Stimulated activated CD4-positive, alpha-beta T cell treated with anti-CD3 and anti-CD28 coated beads, Interleukin-4, amount 100 ng/mL, for 24 hours (primary cell): ENCODE measurements at regions not wholly inside any gene's neighbourhood (a gene's known extent, or its start where the extent isn't known, plus 50 kb on each side); places are given as distances from the start of the nearest gene placed in this dataset.

Experiments used
- DNase-seq: peaks from one replicate; pipeline ENCODE4 v3.0.0-alpha.2; 2020

DNA sequence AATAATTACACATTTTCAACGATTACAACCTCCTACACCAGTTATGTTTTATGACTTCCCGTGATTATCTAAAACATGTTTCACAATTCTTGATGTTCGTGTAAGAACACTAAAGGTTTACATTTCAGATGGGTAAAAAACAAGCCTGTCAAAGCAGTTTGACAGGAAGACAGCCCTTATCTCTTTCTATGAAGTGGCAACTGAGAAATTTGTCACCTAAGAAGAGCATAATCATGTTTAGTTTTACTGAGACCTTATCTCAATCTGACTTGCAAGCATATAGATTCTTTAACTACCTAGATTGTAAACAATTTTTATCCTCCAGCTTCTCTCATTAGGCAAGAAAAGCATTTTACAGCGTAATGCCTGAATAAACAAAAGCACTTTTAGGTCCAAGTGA is 218.4 kb upstream of the ZBED5 start:
- no peak for DNase-seq

DNA sequence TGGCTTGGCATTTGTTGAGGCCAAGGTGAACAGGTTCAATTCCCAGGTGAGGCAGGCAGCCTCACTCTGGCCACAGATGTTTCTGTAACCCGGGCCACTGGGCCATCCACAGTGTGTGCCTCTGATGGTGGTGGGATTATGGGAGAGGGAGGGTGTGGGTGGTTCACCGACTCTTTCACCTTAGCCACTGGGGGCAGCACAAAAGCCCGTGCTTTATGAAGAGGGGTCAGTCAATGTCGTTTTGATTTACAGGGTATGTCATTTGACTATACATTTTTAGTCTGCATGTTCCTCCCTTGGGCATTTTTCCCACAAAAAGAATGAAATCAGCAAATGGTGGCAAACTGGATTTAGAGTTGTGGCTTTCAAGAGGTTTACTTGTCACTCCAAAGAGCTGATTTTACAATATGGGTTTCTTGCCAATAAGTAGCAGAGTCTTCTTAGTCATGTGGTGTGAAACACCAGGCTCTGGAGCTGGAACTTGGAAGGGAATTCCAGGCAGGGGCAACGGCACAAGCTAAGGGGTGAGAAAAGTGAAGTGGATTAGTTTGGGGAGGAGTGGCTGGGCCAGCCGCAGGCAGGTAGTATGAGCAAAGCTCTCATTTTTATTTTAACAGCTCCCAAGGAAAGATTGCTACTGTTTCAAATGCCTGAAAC is 217.8 kb upstream of the ZBED5 start:
- no peak for DNase-seq

DNA sequence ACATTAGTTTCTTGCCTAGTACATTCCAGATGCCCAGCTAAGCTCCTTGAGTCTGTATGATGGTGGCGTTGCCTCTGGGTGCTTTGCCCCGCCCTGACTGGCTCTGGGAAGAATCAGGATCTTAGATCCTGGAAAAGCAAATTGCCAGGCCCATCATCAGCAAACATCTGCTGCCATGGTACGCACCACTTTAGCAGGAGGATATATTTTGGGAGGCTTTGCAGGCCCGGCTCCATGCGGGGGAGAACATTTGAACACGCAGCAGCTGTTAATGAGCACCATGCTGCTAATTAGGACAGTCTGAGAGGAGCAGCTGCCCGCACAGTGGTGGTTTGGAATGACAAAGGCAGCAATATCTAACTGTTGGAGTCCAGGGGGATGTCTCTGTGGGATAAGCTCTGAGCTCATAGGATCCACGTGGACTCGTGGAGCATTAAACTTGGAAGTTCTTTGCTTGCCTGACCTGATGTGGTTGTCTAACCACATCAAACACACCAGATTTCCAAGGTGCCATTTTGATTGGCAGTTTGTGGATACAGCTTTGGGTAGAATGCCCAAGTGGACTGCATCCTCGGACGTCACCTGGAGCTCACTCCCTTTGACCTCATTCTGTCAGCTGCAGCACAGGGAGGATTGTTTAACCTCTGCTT is 217.0 kb upstream of the ZBED5 start:
- no peak for DNase-seq

DNA sequence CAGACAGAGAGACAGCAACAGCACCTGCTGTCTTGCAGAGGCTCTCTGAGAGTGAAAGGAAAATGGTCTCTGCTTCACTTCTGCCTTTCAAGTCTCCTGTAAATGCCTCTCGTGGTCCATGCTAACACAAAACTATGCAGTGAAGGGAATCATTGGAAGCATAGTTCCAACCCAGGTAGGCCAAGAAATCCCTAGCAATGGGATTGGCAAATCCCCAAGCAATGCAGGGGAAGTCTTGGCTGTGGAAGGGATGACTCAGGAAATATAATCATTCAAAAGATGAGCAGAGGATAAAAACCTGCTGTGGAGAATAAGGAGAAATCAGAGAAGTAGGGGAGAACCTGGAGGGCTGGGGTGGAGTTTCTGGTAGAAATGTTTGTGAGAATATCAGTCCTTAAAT is 216.1 kb upstream of the ZBED5 start:
- DNase-seq, result no peak

DNA sequence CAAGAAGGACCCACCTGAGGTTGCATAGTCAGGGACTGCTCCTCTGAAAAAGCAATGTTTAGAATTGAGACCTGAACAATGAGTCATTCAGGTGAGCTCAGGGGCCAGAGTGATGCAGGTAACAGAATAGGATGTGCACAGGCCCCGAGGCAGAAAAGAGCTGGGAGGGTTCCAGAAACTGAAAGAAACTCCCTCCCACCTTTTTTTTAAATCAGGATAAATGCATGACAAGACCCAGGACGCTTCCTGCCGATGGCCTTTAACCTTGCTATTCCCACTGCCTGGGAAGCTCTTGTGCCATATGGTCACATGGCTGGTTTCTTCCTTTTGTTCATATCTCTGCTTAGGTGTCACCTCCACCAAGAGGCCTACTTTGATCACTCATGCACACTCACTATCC is 214.2 kb upstream of the ZBED5 start:
- DNase-seq, result no peak

DNA sequence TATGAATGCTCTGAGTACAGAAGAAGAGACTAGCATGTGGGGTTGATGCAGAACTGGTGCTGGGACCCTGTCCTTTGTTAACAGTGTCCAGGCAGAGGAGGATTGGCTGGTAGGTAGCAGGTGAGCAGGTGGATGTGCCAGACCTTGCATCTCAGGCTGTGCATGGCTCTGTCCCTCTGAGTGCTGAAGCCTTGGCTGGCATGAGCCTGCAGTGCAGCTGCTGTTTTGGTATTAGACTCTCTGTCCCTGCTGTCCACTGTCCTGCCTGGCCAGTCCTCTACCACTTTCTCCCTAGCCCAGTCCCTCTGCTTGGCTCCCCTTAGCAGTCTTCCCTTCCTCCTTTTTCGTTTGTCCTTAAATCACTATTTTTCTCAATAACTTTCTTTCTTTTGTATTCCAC is 213.6 kb upstream of the ZBED5 start:
- DNase-seq, result no peak

DNA sequence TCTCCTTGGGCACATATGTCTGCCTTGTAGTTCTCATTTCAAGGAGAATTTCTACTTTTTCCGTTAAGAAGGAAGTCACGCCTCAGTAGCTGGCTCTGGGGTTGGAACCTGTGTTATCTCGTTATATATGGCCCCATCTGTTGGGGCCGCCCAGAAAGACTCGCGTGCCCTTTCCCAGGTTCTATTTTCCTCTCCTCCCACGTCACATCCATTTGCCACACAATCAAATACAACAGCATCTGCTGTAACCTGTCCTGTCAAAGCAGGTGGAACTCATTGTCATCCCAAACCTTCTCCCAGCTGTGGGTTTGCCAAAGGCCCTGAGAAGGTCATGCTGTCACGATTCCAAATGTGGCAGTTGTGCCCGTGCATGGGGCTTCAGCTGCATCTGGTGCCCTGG is 213.1 kb upstream of the ZBED5 start:
- DNase-seq, result no peak

DNA sequence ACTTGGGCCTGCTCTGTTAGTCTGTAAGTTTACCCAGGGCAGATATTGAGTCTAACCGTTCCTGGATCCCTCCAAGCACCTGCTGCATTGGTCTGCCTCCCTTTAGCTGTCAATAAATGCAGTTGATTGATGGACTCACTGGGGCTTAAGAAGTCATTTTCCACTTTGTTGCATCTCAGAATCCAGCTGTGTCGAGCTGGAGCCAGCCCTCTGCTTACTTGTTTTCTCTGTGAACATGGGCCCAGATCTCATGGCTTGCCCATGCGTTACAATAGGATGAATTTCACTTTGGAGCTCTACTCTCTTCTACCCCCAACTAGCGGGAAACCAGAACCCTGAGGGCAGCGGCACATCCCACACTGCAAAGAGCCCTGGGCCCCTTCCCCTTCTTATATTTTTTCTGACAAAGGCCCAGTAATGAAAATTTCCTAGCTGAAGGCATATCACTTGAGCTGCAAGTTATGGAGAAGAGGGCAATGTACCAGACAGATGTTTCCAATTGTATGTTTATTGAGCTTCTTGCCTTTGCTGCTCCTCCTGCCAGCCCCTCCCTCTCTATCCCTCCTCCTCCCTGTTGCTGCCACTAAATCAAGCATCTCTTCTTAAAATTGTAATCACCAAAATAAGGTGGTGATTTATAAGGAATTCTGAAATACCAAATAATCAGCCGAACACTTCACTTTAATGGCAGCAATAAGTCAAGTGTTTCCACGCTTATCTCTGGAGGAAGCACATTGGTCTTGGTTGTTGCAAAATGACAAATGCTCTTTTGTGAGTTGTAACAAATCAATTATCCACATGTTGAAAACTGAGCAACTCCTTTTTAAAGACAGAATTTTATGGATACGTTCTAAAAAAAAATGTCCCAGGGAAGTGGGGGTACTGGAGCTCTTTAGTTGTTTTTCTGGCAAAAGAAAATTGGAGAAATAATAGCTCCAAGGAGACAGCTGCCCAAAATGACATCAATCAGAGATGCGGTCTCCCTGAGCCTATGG is 212.3 kb upstream of the ZBED5 start:
- no peak for DNase-seq

DNA sequence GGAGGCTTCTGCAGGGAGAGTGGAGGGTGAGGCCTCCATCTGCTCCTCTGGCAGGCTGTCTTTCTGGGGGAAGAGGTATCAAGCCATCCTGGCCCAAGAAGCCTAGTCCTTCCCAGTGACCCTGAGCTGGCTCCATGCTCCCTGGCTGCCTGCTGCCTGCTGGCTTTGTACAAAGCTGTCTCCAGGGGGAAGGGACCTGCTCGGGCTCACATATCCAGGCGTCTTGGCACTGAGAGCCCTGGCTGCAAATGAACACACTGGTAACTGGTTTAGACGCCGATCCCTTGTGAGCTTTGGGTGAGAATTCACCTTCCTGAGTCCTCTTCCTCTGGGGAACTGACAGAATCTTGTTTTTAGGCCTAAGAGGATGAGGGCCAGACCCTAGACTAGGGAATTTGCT is 210.3 kb upstream of the ZBED5 start:
- no peak for DNase-seq

DNA sequence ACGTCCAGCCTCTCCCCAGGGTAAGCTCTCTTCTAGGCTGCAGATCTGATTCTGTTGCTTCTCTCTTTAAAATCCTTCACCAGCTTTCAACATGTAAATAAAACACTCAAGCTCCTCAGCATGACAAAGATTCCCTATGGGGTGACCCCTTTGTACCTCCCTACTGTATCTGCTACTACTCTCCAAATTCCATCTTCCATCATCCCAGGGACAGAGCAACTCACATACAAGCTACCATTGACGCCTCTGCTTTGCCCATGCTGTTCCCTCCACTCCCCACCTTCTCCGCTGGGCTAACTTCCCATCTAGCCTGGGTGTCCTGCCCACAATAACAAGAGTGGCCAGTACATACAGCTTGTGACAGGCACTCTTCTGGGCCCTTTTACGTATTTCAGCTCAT is 207.5 kb upstream of the ZBED5 start:
- DNase-seq, result no peak

DNA sequence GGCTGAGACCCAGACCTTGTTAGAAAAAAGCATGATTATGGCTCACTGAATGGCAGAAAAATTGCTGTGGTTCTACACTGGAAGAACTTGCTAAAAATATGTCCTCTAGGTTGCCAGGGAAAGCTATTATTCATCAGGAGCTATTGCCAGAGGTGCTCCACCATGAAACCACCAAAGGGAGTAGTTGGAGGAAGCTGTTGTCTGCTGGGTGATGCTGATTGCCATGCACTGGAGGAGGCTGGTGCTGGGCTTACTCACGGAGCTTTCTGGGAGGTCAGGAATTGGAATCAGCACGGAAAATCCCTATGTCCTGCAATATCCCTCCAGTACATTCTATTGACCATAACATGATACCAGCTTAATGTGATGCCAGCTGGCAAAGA is 199.6 kb upstream of the ZBED5 start:
- DNase-seq, result no peak

DNA sequence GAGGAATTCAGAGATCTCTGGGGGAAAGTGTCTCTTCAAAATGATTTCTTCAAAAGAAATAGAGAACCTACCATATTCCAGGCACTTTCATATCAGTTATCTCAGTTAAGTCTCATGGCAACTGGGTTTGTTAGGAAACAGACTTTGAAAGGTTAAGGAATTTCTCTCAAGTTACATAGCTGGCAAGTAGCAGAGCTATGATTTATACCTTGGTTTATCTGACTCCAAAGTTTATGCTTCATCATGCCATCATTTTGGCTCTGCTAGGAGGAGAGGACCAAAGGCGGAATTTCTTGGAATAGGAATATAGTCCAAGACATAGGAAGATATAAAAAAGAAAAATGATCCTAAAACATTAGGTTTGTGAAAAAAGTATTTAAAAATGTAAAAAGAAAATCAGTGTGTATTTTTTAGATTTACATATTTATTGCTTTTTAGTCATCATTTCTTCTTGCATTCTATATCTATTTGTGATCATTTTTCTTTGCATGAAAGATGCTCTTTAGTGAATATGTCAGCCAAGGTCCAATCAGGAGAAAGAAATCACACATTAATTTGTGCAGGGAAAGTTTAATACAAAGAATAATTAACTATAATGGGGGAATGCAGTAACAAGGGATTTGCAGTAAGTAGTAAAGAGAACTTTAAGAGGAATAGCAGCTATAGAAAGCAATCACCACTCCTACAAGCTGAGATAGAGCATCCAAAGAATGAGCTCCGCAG is 199.1 kb upstream of the ZBED5 start:
- no peak for DNase-seq

DNA sequence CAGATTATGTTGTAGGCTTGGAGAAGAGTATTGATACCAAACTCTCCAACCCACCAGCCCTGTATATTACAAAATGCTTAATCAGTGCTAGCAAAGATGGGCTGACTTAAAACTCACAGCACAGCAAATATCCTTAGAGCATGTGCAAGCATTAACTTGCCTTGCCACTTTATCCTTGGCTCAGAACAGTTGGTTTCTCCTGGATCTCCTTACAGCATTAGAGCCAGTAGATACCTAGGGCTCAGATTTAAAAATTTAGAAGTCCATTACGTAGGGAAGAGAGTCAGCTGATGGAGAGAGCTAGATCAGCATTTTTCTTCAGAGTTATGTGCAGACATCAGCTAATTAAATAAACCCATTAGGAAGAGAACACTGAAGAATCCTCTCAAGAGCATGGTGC is 198.5 kb upstream of the ZBED5 start:
- no peak for DNase-seq

DNA sequence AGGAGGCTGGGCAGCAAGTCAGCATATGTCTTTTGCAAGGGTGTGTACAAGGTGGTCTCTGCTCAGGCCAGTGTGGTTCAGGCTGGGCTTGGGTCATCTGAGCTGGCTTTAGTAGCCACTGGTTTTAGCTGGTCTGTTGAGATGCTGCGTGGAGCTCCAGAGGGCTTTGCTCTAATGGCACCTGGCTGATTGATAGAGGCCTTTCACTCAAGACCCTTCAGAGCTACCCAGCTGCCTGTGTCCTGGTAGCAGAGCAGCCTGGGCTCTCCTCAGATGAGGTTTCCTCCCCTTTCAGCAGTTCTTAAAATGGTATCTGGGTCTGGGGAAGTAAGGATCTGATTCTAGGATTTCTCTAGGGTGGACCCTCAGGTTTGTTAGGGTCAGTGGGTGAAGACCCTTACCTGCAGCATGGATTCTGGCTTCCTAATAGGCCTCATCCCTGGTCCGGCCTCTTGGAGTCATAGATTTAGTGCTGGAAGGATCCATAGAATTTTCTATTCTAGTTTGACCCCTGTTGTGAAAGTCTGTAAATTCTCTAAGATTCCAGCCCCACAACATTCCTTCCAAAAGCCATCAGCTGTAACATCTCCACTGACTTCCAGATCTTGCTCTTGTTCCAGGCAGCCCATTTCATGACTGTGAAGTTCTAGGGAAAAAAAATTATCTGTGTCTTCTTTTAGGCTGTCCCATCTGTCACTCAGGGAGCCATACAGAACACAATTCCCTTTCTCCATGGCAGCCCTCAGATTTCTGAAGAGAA is 190.2 kb upstream of the ZBED5 start:
- no peak for DNase-seq

DNA sequence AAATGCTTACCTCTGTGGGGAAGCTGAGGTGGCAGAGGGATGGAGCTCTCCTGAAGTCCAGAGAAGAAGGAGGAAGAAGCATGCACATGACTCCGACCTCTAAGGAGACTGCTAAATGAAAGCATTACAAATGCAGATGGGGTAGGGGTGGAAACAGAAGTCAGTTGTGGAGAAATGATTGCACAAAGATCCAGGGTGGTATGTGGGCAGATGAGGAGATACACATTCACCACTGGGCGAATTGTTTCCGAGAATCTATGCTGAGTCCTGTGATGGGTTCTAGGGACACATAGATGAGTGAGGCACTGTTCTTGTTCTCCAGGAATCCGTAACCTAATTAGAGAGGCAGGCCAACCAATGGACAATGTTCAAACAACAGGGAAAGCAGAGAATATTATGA is 188.9 kb upstream of the ZBED5 start:
- no peak for DNase-seq

DNA sequence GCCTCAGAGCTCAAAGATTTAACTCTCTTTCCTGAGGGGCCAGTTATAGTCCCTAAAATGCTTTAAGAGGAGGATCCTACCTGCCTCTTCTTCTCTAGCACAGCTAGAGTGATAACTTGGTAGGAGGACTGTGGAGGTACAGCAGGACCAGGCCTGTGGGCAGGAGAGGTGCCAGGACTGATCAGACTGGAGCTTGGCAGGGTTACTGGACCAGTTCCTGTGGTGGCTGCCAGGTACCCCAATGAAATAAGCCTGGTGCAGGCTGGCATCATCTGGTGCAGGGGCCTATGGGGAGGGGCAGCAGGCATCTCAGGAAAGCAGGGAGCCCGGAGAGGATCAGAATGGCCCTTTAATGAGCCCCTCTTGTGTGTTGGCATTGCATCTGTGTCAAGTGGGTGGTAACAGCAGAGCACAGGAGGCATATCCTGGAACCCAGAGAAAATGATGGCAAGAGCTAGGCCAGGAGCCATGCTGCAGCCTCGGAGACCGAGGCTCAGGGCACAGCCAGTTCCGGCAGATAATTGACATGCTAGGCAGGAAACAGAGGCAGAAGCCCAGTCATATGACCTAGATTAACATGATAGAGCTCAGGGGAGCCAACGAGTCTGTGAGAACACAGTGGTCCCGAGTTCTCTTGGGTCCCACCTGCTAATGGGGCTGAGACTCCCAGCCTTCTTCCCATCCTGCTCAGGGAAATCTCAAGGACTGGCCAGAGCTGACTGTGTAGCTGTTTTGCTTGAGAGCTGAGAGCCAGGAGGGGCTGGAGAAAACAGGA is 187.5 kb upstream of the ZBED5 start:
- no peak for DNase-seq

DNA sequence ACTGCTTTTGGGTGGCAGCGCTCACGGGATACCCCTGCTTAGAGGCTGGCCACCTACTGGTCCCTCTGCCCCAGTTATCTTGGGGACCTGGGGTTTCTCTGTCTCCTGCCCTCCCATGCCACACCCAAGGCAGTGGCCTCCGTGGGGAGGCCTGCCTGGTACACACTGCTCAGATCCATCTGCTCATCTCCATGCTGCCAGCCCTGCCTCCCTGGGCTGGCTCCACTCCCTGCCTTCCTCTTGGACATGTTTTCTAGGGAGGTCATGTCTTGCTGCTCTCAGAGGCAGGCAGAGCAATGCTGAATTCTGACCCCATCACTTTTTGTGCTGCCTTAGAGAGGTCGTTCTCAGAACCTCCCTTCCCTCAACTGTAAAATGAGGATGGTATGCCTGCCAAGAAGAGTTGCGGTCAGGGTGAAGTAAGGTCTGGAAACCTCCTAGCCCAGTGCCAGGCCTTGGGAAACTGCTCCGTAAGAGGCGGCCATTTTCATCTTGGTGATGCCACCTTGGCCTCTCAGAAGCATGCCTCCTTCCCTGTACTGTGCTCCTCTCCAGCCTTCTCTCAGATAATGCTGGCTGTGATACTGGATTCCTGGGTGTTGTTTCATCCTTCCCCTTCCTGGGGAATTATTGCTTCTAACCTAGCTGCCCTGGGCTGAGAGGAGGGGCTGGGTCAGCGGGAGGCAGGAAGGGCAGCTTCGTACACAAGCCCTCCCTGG is 186.4 kb upstream of the ZBED5 start:
- DNase-seq, result no peak

DNA sequence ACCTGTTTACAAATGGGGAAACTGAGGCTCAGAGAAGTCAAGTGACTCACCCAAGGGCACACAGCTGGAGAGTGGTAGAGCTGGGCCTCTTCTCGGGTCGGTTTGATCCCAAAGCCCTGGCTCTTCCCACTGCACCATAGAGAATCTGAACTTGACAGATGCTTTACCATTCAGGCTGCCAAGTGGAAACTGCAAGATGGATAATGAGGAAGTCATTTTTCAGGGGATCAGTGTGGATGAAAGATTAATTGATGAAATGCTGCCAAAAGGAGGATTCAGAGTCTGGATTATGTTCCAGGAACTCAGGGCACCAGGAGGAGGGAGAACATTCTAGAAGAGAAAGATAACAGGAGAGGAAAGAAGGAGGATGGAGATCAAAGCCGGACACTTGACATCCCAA is 185.9 kb upstream of the ZBED5 start:
- DNase-seq, result no peak

DNA sequence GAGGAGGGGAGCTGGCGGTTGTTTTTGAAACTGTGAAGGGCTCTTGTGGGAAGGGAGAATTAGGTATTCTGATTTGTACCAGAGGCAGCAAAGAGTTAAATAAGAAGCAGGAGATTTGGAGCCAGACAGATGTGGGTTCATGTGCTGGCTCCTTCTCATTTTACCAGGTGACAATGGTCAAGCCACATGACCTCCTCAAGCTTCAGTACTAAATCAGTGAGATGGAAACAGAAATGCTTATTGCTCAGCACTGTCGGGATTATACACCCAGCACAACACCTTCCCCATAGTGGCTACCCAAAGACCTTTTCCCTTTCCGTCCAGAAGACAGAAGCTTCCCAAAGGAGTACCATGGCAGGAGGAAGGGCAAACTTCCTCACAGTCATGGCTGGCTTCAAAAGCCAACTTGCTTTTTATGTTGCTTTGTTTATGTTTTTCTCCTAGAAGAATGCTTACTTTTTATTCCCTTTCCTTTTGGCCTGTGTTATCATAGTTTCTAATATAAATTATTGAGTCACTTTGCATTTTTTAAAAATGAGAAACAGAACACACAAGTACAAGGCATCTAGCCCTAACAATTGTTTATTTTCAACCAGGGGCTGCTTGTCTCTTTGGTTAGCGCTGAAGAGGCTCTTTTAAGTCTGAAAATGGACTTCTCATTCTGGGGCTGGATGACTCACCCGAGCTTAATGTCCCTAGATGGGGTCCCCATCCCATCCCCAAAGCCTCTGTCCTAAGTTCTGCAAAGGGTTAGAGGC is 181.5 kb upstream of the ZBED5 start:
- no peak for DNase-seq

DNA sequence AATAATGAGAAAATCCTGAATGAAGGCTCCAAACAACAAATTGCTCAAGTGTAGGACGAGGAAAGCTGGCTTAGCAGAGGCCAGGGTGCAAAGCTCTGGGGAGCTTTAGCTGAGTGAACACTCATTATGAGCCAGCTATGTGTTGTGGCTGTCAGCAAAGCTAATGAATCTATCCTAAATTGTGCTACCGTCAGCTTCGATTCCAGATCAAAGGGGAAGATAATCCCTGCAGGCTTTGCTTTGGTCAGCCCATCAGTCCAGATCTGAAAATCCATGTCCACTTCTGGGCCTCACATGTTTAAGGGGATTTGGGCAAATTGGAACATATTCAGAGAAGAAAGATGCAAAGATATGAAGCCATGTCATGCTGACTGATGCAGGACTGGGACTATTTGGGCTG is 180.9 kb upstream of the ZBED5 start:
- DNase-seq, result no peak
